Astrocyte (in vitro differentiated cells and primary cell): ENCODE measurements at regions not wholly inside any gene's neighbourhood (a gene's known extent, or its start where the extent isn't known, plus 50 kb on each side); places are given as distances from the start of the nearest gene placed in this dataset.

Experiments used
- EZH2 ChIP-seq: IDR thresholded peaks from 2 replicates; pipeline ENCODE4 v1.6.1; 2012; ENCODE audit warnings: mild to moderate bottlenecking, low read length, inconsistent platforms; ENCODE audit not compliant: insufficient read depth
- TF ChIP-seq, protein P1 (sequence below): IDR thresholded peaks from 2 replicates; pipeline ENCODE4 v1.5.1; 2011; ENCODE audit warnings: low read depth, mild to moderate bottlenecking, inconsistent platforms, low read length, moderate library complexity; ENCODE audit not compliant: insufficient read depth

DNA sequence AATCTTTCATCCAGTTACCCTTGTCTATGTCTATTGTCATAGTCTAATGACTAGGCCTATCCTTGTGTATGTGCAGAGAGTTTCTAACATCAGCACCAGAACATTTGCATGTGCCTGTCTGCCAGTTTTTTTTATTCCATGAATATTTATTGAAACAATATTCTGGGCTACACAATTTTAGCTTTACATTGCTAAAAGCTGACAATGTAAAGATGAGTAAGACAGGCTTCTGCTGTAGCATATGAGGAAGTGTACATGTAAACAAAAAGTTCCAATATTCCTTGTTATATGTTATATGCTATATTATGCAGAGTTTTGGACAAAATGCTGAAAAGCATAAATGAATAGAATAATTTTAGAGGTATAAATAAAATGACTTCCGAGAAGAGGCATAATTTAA lies 357.7 kb downstream of the NYAP2 start:
- TF ChIP-seq, protein P1, sequence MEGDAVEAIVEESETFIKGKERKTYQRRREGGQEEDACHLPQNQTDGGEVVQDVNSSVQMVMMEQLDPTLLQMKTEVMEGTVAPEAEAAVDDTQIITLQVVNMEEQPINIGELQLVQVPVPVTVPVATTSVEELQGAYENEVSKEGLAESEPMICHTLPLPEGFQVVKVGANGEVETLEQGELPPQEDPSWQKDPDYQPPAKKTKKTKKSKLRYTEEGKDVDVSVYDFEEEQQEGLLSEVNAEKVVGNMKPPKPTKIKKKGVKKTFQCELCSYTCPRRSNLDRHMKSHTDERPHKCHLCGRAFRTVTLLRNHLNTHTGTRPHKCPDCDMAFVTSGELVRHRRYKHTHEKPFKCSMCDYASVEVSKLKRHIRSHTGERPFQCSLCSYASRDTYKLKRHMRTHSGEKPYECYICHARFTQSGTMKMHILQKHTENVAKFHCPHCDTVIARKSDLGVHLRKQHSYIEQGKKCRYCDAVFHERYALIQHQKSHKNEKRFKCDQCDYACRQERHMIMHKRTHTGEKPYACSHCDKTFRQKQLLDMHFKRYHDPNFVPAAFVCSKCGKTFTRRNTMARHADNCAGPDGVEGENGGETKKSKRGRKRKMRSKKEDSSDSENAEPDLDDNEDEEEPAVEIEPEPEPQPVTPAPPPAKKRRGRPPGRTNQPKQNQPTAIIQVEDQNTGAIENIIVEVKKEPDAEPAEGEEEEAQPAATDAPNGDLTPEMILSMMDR, result no peak
- TF ChIP-seq EZH2, result no peak
